Neural cell (in vitro differentiated cells): ENCODE measurements at regions not wholly inside any gene's neighbourhood (a gene's known extent, or its start where the extent isn't known, plus 50 kb on each side); places are given as distances from the start of the nearest gene placed in this dataset.

Experiments used
- H2AFZ ChIP-seq: fragments of 200-600, 300-800 bp; sonication (generic), shearing (Covaris generic); 2 replicates; pipeline ENCODE4 v1.6.0; 2014; ENCODE audit warnings: low read depth, mild to moderate bottlenecking, antibody characterized with exemption, low read length, moderate library complexity
- H3F3A ChIP-seq: fragments of 200-600 bp; shearing (Covaris generic); 2 replicates; pipeline ENCODE4 v1.6.1; 2016; ENCODE audit warnings: mild to moderate bottlenecking, moderate library complexity, mixed read lengths, antibody characterized with exemption, low read length; ENCODE audit not compliant: insufficient read depth, poor library complexity, severe bottlenecking
- H3K27ac ChIP-seq: fragments of 200-600, 300-800 bp; sonication (generic), shearing (Covaris generic); 2 replicates; pipeline ENCODE4 v1.5.1; 2014; ENCODE audit warnings: mild to moderate bottlenecking, low read length, moderate library complexity
- H3K27me3 ChIP-seq: fragments of 300-800, 200-600 bp; sonication (generic), shearing (Covaris generic); 2 replicates; pipeline ENCODE4 v1.6.0; 2014; ENCODE audit warnings: mild to moderate bottlenecking, low read depth, low read length, moderate library complexity; ENCODE audit not compliant: insufficient read depth
- H3K36me3 ChIP-seq: fragments of 300-800, 200-600 bp; sonication (generic), shearing (Covaris generic); 2 replicates; pipeline ENCODE4 v1.5.1; 2014; ENCODE audit warnings: mild to moderate bottlenecking, antibody characterized with exemption, low read length, moderate library complexity; ENCODE audit not compliant: insufficient read depth
- H3K4me2 ChIP-seq: fragments of 300-800, 200-600 bp; sonication (generic), shearing (Covaris generic); 2 replicates; pipeline ENCODE4 v1.6.0; 2014; ENCODE audit warnings: mild to moderate bottlenecking, low read length
- H3K4me3 ChIP-seq: fragments of 300-800, 200-600 bp; sonication (generic), shearing (Covaris generic); 2 replicates; pipeline ENCODE4 v1.5.1; 2014; ENCODE audit warnings: mild to moderate bottlenecking, low read length, moderate library complexity
- H3K79me2 ChIP-seq: fragments of 200-600 bp; shearing (Covaris generic); replicated peaks from 2 replicates; pipeline ENCODE4 v1.6.0; 2014; ENCODE audit warnings: mild to moderate bottlenecking, low read length, moderate library complexity; ENCODE audit not compliant: insufficient read depth
- H3K9ac ChIP-seq: fragments of 300-800, 200-600 bp; sonication (generic), shearing (Covaris generic); 2 replicates; pipeline ENCODE4 v1.6.1; 2016; ENCODE audit warnings: mild to moderate bottlenecking, low read length, mixed read lengths
- H3K9me2 ChIP-seq: fragments of 200-600 bp; shearing (Covaris generic); 2 replicates; pipeline ENCODE4 v1.6.1; 2016; ENCODE audit warnings: mild to moderate bottlenecking, low read length, mixed read lengths; ENCODE audit not compliant: insufficient read depth
- H3K9me3 ChIP-seq: fragments of 200-600, 300-800 bp; sonication (generic), shearing (Covaris generic); 2 replicates; pipeline ENCODE4 v1.6.1; 2016; ENCODE audit warnings: mild to moderate bottlenecking, mixed run types, low read length, moderate library complexity, mixed read lengths
- H4K20me1 ChIP-seq: fragments of 200-600 bp; shearing (Covaris generic); 2 replicates; pipeline ENCODE4 v1.6.1; 2016; ENCODE audit warnings: mild to moderate bottlenecking, mixed run types; ENCODE audit not compliant: insufficient read depth
- CTCF ChIP-seq: fragments of 450-650 bp; IDR thresholded peaks from 2 replicates; pipeline ENCODE4 v1.5.1; 2014; ENCODE audit warnings: antibody characterized with exemption, mild to moderate bottlenecking, moderate library complexity; ENCODE audit not compliant: poor library complexity, severe bottlenecking
- EP300 ChIP-seq: fragments of 450-650 bp; conservative IDR thresholded peaks from 2 replicates; pipeline ENCODE4 v1.6.1; 2014; ENCODE audit warnings: antibody characterized with exemption, mild to moderate bottlenecking, moderate library complexity; ENCODE audit not compliant: poor library complexity, severe bottlenecking
- EZH2 ChIP-seq: fragments of 200-600, 300-800 bp; shearing (Covaris generic), sonication (generic); IDR thresholded peaks from 2 replicates; pipeline ENCODE4 v1.6.1; 2014; ENCODE audit warnings: antibody characterized with exemption, low read length, borderline replicate concordance, mild to moderate bottlenecking; ENCODE audit not compliant: insufficient read depth, poor library complexity, severe bottlenecking
- MXI1 ChIP-seq: fragments of 450-650 bp; conservative IDR thresholded peaks from 2 replicates; pipeline ENCODE4 v1.6.1; 2014; ENCODE audit warnings: antibody characterized with exemption, mild to moderate bottlenecking; ENCODE audit not compliant: poor library complexity, severe bottlenecking
- POLR2AphosphoS5 ChIP-seq: IDR thresholded peaks from 2 replicates; pipeline ENCODE4 v1.6.1; 2012
- RAD21 ChIP-seq: fragments of 450-650 bp; conservative IDR thresholded peaks from 2 replicates; pipeline ENCODE4 v1.6.1; 2014; ENCODE audit warnings: antibody characterized with exemption, mild to moderate bottlenecking, moderate library complexity
- SMC3 ChIP-seq: fragments of 450-650 bp; conservative IDR thresholded peaks from 2 replicates; pipeline ENCODE4 v1.6.1; 2014; ENCODE audit warnings: antibody characterized with exemption, mild to moderate bottlenecking, moderate library complexity; ENCODE audit not compliant: poor library complexity
- TAF1 ChIP-seq: IDR thresholded peaks from 2 replicates; pipeline ENCODE4 v1.6.1; 2012; ENCODE audit warnings: low read depth
- TF ChIP-seq, protein P1 (sequence below): IDR thresholded peaks from 2 replicates; pipeline ENCODE4 v1.6.1; 2012; ENCODE audit warnings: borderline replicate concordance

- Histone ChIP-seq H3K4me3 (no peak overlapping the region), H3K27ac (no peak overlapping the region), H3K9me3 (no peaks in the 10 kb centered on the region), H3K36me3 (no peaks in the 10 kb centered on the region), H3K27me3 (no peaks in the 10 kb centered on the region), H3K9me2 (no peaks in the 10 kb centered on the region), H2AFZ (no peak overlapping the region), H3K79me2 (no peaks in the 10 kb centered on the region), H3K9ac (no peak overlapping the region), H3K4me2 (no peak overlapping the region), H4K20me1 (no peaks in the 10 kb centered on the region), H3F3A (no peaks in the 10 kb centered on the region)
- TF ChIP-seq RAD21 (no peak), EZH2 (no peak), TAF1 (no peak), CTCF (no peak), SMC3 (no peak), EP300 (no peak), POLR2AphosphoS5 (no peak), MXI1 (no peak)
- TF ChIP-seq, protein P1, sequence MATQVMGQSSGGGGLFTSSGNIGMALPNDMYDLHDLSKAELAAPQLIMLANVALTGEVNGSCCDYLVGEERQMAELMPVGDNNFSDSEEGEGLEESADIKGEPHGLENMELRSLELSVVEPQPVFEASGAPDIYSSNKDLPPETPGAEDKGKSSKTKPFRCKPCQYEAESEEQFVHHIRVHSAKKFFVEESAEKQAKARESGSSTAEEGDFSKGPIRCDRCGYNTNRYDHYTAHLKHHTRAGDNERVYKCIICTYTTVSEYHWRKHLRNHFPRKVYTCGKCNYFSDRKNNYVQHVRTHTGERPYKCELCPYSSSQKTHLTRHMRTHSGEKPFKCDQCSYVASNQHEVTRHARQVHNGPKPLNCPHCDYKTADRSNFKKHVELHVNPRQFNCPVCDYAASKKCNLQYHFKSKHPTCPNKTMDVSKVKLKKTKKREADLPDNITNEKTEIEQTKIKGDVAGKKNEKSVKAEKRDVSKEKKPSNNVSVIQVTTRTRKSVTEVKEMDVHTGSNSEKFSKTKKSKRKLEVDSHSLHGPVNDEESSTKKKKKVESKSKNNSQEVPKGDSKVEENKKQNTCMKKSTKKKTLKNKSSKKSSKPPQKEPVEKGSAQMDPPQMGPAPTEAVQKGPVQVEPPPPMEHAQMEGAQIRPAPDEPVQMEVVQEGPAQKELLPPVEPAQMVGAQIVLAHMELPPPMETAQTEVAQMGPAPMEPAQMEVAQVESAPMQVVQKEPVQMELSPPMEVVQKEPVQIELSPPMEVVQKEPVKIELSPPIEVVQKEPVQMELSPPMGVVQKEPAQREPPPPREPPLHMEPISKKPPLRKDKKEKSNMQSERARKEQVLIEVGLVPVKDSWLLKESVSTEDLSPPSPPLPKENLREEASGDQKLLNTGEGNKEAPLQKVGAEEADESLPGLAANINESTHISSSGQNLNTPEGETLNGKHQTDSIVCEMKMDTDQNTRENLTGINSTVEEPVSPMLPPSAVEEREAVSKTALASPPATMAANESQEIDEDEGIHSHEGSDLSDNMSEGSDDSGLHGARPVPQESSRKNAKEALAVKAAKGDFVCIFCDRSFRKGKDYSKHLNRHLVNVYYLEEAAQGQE, result no peak
These were observed 228.9 kb upstream of the PRICKLE2 start for GRCh38 chr3:64454179-64454578.

DNA sequence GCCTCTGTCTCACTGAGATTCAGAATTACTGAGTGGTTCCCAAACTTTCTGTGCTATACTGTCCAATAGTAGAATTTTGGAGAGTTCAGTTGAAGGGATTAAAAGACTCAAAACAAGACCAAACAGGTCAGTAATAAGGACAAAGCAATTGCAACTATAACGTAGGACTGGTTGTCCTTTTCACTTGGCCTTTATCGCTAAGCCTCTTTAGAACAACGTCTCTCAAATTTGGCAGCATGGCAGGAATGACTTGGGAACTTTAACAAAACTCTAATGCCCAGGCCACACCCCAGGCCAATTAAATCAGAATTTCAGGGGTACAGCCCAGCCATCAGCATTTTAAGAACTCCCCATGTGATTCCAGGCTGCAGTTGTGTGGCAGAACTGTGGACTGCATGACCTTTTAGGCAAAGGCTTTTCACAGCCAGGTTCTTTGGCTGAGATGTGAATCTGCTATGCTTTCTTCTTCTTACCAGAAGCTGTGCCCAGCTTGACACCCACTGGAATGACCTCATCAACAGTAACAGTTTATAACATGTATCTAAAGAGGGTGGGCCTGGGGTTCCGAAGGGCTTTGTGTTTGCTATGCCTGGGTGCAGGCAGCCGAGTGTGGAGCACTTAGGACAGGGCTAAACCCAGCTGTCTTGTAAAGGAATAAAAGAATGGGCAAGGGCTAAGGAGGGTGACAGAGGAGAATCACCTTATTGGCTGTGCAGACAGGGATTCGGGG, 226.2 kb upstream of the PRICKLE2 start:
- no peak overlapping the region for H3K4me3 ChIP-seq
- no peak overlapping the region for H2AFZ ChIP-seq
- H3K36me3 ChIP-seq, result no peaks in the 10 kb centered on the region
- H3K79me2 ChIP-seq, result no peaks in the 10 kb centered on the region
- no peaks in the 10 kb centered on the region for H4K20me1 ChIP-seq
- no peak overlapping the region for H3K27ac ChIP-seq
- H3F3A ChIP-seq, result no peaks in the 10 kb centered on the region
- H3K4me2 ChIP-seq, result no peak overlapping the region
- no peak overlapping the region for H3K9ac ChIP-seq
- no peaks in the 10 kb centered on the region for H3K27me3 ChIP-seq
- H3K9me3 ChIP-seq, result no peaks in the 10 kb centered on the region
- TF ChIP-seq MXI1 (no peak), TAF1 (no peak), POLR2AphosphoS5 (no peak), EZH2 (no peak), SMC3 (no peak), RAD21 (no peak), EP300 (no peak)
- no peaks in the 10 kb centered on the region for H3K9me2 ChIP-seq
